H1 (cell line): ENCODE measurements at regions not wholly inside any gene's neighbourhood (a gene's known extent, or its start where the extent isn't known, plus 50 kb on each side); places are given as distances from the start of the nearest gene placed in this dataset.

Experiments used
- CTCF ChIA-PET: fragments of 300-600 bp; sonication (Branson Sonifier 250); formaldehyde crosslinking; loops from one replicate; lab custom pipeline; 2021; ENCODE audit not compliant: partially characterized antibody; lab: Charles Lee
- POLR2A ChIA-PET: fragments of 300-600 bp; sonication (Branson Sonifier 250); formaldehyde crosslinking; loops from one replicate; lab custom pipeline; 2021; ENCODE audit warnings: inconsistent platforms; ENCODE audit not compliant: partially characterized antibody; lab: Charles Lee
- DNase-seq, 2 experiments: peaks; one replicate each; pipeline versions ENCODE4 v3.0.0 to v3.0.0-alpha.2; 2010 to 2022; ENCODE audit warnings: low spot score in 2 of 2, low read depth in 1 of 2, mixed read lengths in 1 of 2
- FAIRE-seq: peaks from 2 replicates; lab custom pipeline; 2011; peaks lifted over from hg19 to GRCh38; lab: Jason Lieb, UNC
- H2AFZ ChIP-seq: 2 replicates; pipeline ENCODE4 v1.8.1; 2012; ENCODE audit warnings: low read length, inconsistent platforms
- H2AK5ac ChIP-seq: 2 replicates; pipeline ENCODE4 v1.6.1; 2013; ENCODE audit warnings: low read depth, low read length
- H2BK120ac ChIP-seq: replicated peaks from 2 replicates; pipeline ENCODE3; 2013; ENCODE audit warnings: low read depth, low read length, inconsistent platforms
- H2BK12ac ChIP-seq: 2 replicates; pipeline ENCODE4 v1.6.1; 2013; ENCODE audit warnings: low read depth, low read length
- H2BK15ac ChIP-seq: 2 replicates; pipeline ENCODE4 v1.6.1; 2013; ENCODE audit warnings: low read length
- H2BK20ac ChIP-seq: 2 replicates; pipeline ENCODE4 v1.6.1; 2013; ENCODE audit warnings: low read length
- H2BK5ac ChIP-seq: 2 replicates; pipeline ENCODE4 v1.6.1; 2013; ENCODE audit warnings: low read depth, low read length
- H3K14ac ChIP-seq: 2 replicates; pipeline ENCODE4 v1.6.1; 2013; ENCODE audit warnings: inconsistent platforms; ENCODE audit not compliant: insufficient read length
- H3K18ac ChIP-seq: 2 replicates; pipeline ENCODE4 v1.6.1; 2013; ENCODE audit warnings: low read length; ENCODE audit errors: extremely low read depth
- H3K23ac ChIP-seq: 2 replicates; pipeline ENCODE4 v1.6.1; 2013; ENCODE audit warnings: inconsistent platforms; ENCODE audit not compliant: insufficient read length
- H3K23me2 ChIP-seq: 2 replicates; pipeline ENCODE4 v1.6.1; 2013; ENCODE audit warnings: low read depth, low read length
- H3K27ac ChIP-seq: 2 replicates; pipeline ENCODE4 v1.6.1; 2011; ENCODE audit warnings: low read depth, low read length, inconsistent platforms
- H3K27me3 ChIP-seq, 4 experiments: replicated peaks in 1 of 4; 1 replicate in 1 of 4; 2 replicates in 3 of 4; pipeline versions ENCODE4 v1.6.1 to v1.8.1; 2011 to 2013; ENCODE audit warnings: low read length in 3 of 4, mild to moderate bottlenecking in 3 of 4, inconsistent platforms in 2 of 4, mixed read lengths in 2 of 4, moderate library complexity in 1 of 4; ENCODE audit not compliant: control insufficient read depth in 3 of 4, insufficient read depth in 3 of 4; ENCODE audit errors: extremely low read depth in 1 of 4
- H3K36me3 ChIP-seq, 4 experiments: 2 replicates each; pipeline versions ENCODE4 v1.6.1 to v1.8.1; 2011 to 2013; ENCODE audit warnings: mild to moderate bottlenecking in 4 of 4, low read length in 3 of 4, moderate library complexity in 2 of 4, control low read depth in 1 of 4, inconsistent platforms in 1 of 4; ENCODE audit not compliant: insufficient read depth in 4 of 4, control insufficient read depth in 2 of 4
- H3K4ac ChIP-seq: replicated peaks from 2 replicates; pipeline ENCODE3; 2013; ENCODE audit warnings: low read length, low read depth, mixed read lengths, inconsistent platforms; ENCODE audit not compliant: insufficient read length
- H3K4me1 ChIP-seq, 4 experiments: replicated peaks in 1 of 4; 1 replicate in 1 of 4; 2 replicates in 3 of 4; pipeline versions ENCODE4 v1.6.1 to v1.8.1; 2011 to 2013; ENCODE audit warnings: low read length in 3 of 4, inconsistent platforms in 2 of 4, mixed read lengths in 1 of 4; ENCODE audit not compliant: insufficient read depth in 4 of 4, control insufficient read depth in 3 of 4
- H3K4me2 ChIP-seq, 2 experiments: 2 replicates each; pipeline versions ENCODE4 v1.6.1 to v1.8.1; 2011 to 2013; ENCODE audit warnings: low read depth in 2 of 2, low read length in 2 of 2, control low read depth in 1 of 2, inconsistent platforms in 1 of 2, mild to moderate bottlenecking in 1 of 2; ENCODE audit not compliant: insufficient read depth in 1 of 2
- H3K4me3 ChIP-seq, 4 experiments: fragments of 200-600, 300-600 bp in 1 of 4; sonication (generic), shearing (Covaris generic), sonication (Bioruptor Twin) in 1 of 4; 2 replicates each; pipeline versions ENCODE4 v1.5.1 to v1.8.1; 2011 to 2016; ENCODE audit warnings: low read length in 4 of 4, low read depth in 3 of 4, control low read depth in 2 of 4, inconsistent platforms in 2 of 4, mild to moderate bottlenecking in 2 of 4, mixed read lengths in 1 of 4, moderate library complexity in 1 of 4; ENCODE audit not compliant: insufficient read depth in 2 of 4; ENCODE audit errors: extremely low read depth in 1 of 4
- H3K56ac ChIP-seq: replicated peaks from 2 replicates; pipeline ENCODE3; 2013; ENCODE audit warnings: low read depth, mild to moderate bottlenecking, mixed read lengths, low read length, inconsistent platforms; ENCODE audit not compliant: insufficient read length
- H3K79me1 ChIP-seq: 2 replicates; pipeline ENCODE4 v1.6.1; 2013; ENCODE audit warnings: low read depth, low read length, control low read depth
- H3K79me2 ChIP-seq, 2 experiments: 2 replicates each; pipeline versions ENCODE4 v1.6.1 to v1.8.1; 2012 to 2013; ENCODE audit warnings: low read length in 2 of 2, mild to moderate bottlenecking in 2 of 2, inconsistent platforms in 1 of 2; ENCODE audit not compliant: insufficient read depth in 2 of 2, control insufficient read depth in 1 of 2
- H3K9ac ChIP-seq, 4 experiments: replicated peaks in 1 of 4; 1 replicate in 1 of 4; 2 replicates in 3 of 4; pipeline versions ENCODE4 v1.6.1 to v1.8.1; 2011 to 2013; ENCODE audit warnings: low read depth in 3 of 4, low read length in 3 of 4, control low read depth in 2 of 4, mild to moderate bottlenecking in 2 of 4, moderate library complexity in 2 of 4, inconsistent platforms in 1 of 4; ENCODE audit errors: extremely low read depth in 1 of 4
- H3K9me3 ChIP-seq, 2 experiments: 2 replicates each; pipeline versions ENCODE4 v1.6.1 to v1.8.1; 2012 to 2013; ENCODE audit warnings: mild to moderate bottlenecking in 2 of 2, moderate library complexity in 2 of 2, control low read depth in 1 of 2, inconsistent platforms in 1 of 2, low read depth in 1 of 2, low read length in 1 of 2, mixed read lengths in 1 of 2; ENCODE audit not compliant: insufficient read depth in 2 of 2
- H4K20me1 ChIP-seq, 2 experiments: replicated peaks in 1 of 2; 2 replicates each; pipeline versions ENCODE3 to v1.8.1; 2011 to 2013; ENCODE audit warnings: inconsistent platforms in 2 of 2, low read length in 2 of 2, mild to moderate bottlenecking in 1 of 2; ENCODE audit not compliant: insufficient read depth in 2 of 2, control insufficient read depth in 1 of 2
- H4K5ac ChIP-seq: 2 replicates; pipeline ENCODE4 v1.6.1; 2013; ENCODE audit warnings: low read length, low read depth, mixed read lengths, inconsistent platforms; ENCODE audit not compliant: insufficient read length
- H4K8ac ChIP-seq: 2 replicates; pipeline ENCODE4 v1.8.0; 2013; ENCODE audit warnings: mild to moderate bottlenecking, moderate library complexity, low read length, inconsistent platforms; ENCODE audit not compliant: insufficient read depth; ENCODE audit errors: extremely low read depth
- H4K91ac ChIP-seq: replicated peaks from 2 replicates; pipeline ENCODE3; 2013; ENCODE audit warnings: low read length, mixed read lengths, inconsistent platforms; ENCODE audit not compliant: insufficient read length
- CEBPB ChIP-seq: IDR thresholded peaks from 2 replicates; pipeline ENCODE4 v1.6.1; 2012; ENCODE audit warnings: low read depth, low read length
- CREB1 ChIP-seq: IDR thresholded peaks from 2 replicates; pipeline ENCODE4 v1.6.1; 2012; ENCODE audit warnings: inconsistent platforms
- EGR1 ChIP-seq: IDR thresholded peaks from 2 replicates; pipeline ENCODE4 v1.6.1; 2011; ENCODE audit warnings: low read depth, low read length, borderline replicate concordance
- FOSL1 ChIP-seq: IDR thresholded peaks from 2 replicates; pipeline ENCODE4 v1.6.1; 2011; ENCODE audit warnings: mild to moderate bottlenecking, low read depth, low read length, moderate library complexity; ENCODE audit not compliant: insufficient read depth
- GABPA ChIP-seq: IDR thresholded peaks from 2 replicates; pipeline ENCODE4 v1.6.1; 2011; ENCODE audit warnings: mild to moderate bottlenecking, low read length, moderate library complexity, borderline replicate concordance; ENCODE audit not compliant: insufficient read depth
- HDAC6 ChIP-seq: IDR thresholded peaks from one replicate; pipeline ENCODE4 v1.7.1; 2012; ENCODE audit warnings: low read depth, mild to moderate bottlenecking, inconsistent platforms, low read length, moderate library complexity
- RXRA ChIP-seq: IDR thresholded peaks from 2 replicates; pipeline ENCODE4 v1.6.1; 2011; ENCODE audit warnings: low read depth, mild to moderate bottlenecking, low read length, moderate library complexity; ENCODE audit not compliant: insufficient read depth
- SAP30 ChIP-seq: fragments of 300-600 bp; sonication (generic); IDR thresholded peaks from 2 replicates; pipeline ENCODE4 v1.7.1; 2012; ENCODE audit warnings: low read length, moderate library complexity, mild to moderate bottlenecking, inconsistent platforms; ENCODE audit not compliant: insufficient read depth, insufficient replicate concordance
- SIRT6 ChIP-seq: IDR thresholded peaks from one replicate; pipeline ENCODE4 v1.7.1; 2012; ENCODE audit warnings: low read length, inconsistent platforms
- SP2 ChIP-seq: IDR thresholded peaks from 2 replicates; pipeline ENCODE4 v1.6.1; 2012; ENCODE audit warnings: mild to moderate bottlenecking, low read length, inconsistent platforms
- SP4 ChIP-seq: IDR thresholded peaks from 2 replicates; pipeline ENCODE4 v1.6.1; 2012; ENCODE audit warnings: low read length, inconsistent platforms
- TAF1 ChIP-seq: IDR thresholded peaks from 2 replicates; pipeline ENCODE4 v1.6.1; 2011; ENCODE audit warnings: mild to moderate bottlenecking, low read depth, low read length
- TAF7 ChIP-seq: optimal IDR thresholded peaks from 2 replicates; pipeline ENCODE3; 2011; ENCODE audit warnings: low read depth, mild to moderate bottlenecking, inconsistent platforms, low read length, moderate library complexity, borderline replicate concordance
- TCF12 ChIP-seq: IDR thresholded peaks from 2 replicates; pipeline ENCODE4 v1.6.1; 2011; ENCODE audit warnings: low read depth, mild to moderate bottlenecking, low read length
- WGBS, 2 experiments: shearing (Covaris generic) in 1 of 2; methylation state at CpG; one replicate each; pipeline versions ENCODE4 v1.1.6 to v1.1.7; 2013 to 2015; ENCODE audit warnings: low lambda C conversion rate in 2 of 2, mixed read lengths in 2 of 2, inconsistent platforms in 1 of 2, low coverage in 1 of 2, missing lambda C conversion rate in 1 of 2; ENCODE audit not compliant: insufficient replicate concordance in 2 of 2, insufficient coverage in 1 of 2, insufficient read length in 1 of 2; ENCODE audit errors: extremely low coverage in 1 of 2, missing lambda C conversion rate in 1 of 2; 5-methylcytosine and 5-hydroxymethylcytosine counted together
- TF ChIP-seq, protein P1 (sequence below): IDR thresholded peaks from 2 replicates; pipeline ENCODE4 v1.6.1; 2012; ENCODE audit warnings: low read length, inconsistent platforms

DNA sequence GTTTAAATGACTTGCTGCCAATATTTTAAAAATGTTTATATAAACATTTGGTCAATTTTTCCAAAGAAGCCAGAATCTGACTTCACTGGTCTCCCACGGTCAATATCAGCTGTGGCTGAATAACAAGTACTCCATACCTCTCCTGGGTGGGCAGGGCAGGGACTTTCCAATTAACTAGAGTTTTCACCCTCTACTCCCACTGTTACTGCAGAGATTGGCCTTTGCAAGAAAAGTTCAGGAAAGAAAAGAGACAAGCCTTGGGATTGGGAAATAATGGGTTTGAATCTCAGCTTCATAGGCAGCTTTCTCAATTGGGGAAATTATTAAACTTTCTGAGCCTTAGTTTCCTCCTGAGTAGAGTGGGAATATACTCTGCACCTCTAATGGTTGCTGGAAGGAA, 236.9 kb downstream of the PRL start:
- no peaks in the 10 kb centered on the region for H3K27me3 ChIP-seq
- H3K56ac ChIP-seq = no peak overlapping the region
- no peak overlapping the region for H4K5ac ChIP-seq
- H3K4ac ChIP-seq = no peak overlapping the region
- H2AK5ac ChIP-seq = no peak overlapping the region
- ChIA-PET POLR2A (no interaction called here), CTCF (no interaction called here)
- no peaks in the 10 kb centered on the region; a peak in 2 of 4 replicates for H3K79me2 ChIP-seq
- no peak overlapping the region for H2BK12ac ChIP-seq
- H4K8ac ChIP-seq = no peak overlapping the region
- H3K14ac ChIP-seq = no peak overlapping the region
- no peak overlapping the region for H2BK20ac ChIP-seq
- no peak overlapping the region for H2BK5ac ChIP-seq
- no peak overlapping the region for H2BK120ac ChIP-seq
- H3K18ac ChIP-seq = no peak overlapping the region
- H3K4me1 ChIP-seq = no peaks in the 10 kb centered on the region; a peak in 1 of 7 replicates
- peaks cover 0 to 2% of the 10 kb centered on the region in 2 experiments for H4K20me1 ChIP-seq
- FAIRE-seq (no peak), DNase-seq (no peak)
- H4K91ac ChIP-seq = no peak overlapping the region
- H2AFZ ChIP-seq = no peak overlapping the region
- no peak overlapping the region for H3K27ac ChIP-seq
- H3K79me1 ChIP-seq = no peaks in the 10 kb centered on the region
- no peaks in the 10 kb centered on the region for H3K9me3 ChIP-seq
- H3K23ac ChIP-seq = no peak overlapping the region
- no peak overlapping the region for H2BK15ac ChIP-seq
- H3K4me3 ChIP-seq = no peak overlapping the region
- H3K9ac ChIP-seq = no peak overlapping the region
- peaks cover 0 to 13% (median 10%) of the 10 kb centered on the region in 4 experiments; a peak in 6 of 8 replicates for H3K36me3 ChIP-seq
- no peaks in the 10 kb centered on the region for H3K23me2 ChIP-seq
- 92% methylated on average over 1 of the region's 1 CpG; no CpG with 5 or more reads in 1 of the 2 experiments for WGBS, 2 experiments
- no peak overlapping the region for H3K4me2 ChIP-seq
- TF ChIP-seq FOSL1 = no peak
- TF ChIP-seq SIRT6 = no peak
- TF ChIP-seq TAF7 = no peak
- no peak for TF ChIP-seq CEBPB
- no peak for TF ChIP-seq TCF12
- TF ChIP-seq SP2 = no peak
- no peak for TF ChIP-seq EGR1
- no peak for TF ChIP-seq HDAC6
- TF ChIP-seq SP4 = no peak
- no peak for TF ChIP-seq TAF1
- TF ChIP-seq SAP30 = no peak
- TF ChIP-seq CREB1 = no peak
- no peak for TF ChIP-seq GABPA
- TF ChIP-seq RXRA = no peak
- TF ChIP-seq, protein P1, sequence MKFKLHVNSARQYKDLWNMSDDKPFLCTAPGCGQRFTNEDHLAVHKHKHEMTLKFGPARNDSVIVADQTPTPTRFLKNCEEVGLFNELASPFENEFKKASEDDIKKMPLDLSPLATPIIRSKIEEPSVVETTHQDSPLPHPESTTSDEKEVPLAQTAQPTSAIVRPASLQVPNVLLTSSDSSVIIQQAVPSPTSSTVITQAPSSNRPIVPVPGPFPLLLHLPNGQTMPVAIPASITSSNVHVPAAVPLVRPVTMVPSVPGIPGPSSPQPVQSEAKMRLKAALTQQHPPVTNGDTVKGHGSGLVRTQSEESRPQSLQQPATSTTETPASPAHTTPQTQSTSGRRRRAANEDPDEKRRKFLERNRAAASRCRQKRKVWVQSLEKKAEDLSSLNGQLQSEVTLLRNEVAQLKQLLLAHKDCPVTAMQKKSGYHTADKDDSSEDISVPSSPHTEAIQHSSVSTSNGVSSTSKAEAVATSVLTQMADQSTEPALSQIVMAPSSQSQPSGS = no peak
